ENCODE measurements at regions not wholly inside any gene's neighbourhood (a gene's known extent, or its start where the extent isn't known, plus 50 kb on each side); places are given as distances from the start of the nearest gene placed in this dataset.
A peak's percentile ranks its signal among the peaks of the same experiment; 100 is the strongest.
"Not testable (repeated sequence)": the region's sequence is repeated elsewhere in the genome, so short reads cannot be mapped to it uniquely, and the experiment has no call there.

DNA sequence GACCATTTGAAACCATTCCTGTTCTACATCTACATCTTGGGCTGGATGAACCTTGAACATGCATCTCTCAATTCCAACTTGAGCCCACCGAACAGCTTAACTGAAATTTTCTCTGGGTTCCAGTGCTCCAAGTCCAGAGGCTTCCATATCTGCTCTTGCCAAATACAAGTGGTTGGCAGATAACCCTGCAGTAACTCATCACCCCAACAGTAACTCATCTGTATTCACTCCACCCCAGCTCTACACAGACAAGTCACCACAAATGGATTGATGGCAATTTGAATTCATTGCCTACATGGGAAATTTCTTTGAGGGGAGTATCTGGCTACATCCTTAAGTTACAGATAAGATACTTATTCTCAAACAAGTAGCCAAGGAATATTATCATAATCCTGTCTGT, 502.4 kb upstream of the TNP1 start:
- DNase-seq = no peak

DNA sequence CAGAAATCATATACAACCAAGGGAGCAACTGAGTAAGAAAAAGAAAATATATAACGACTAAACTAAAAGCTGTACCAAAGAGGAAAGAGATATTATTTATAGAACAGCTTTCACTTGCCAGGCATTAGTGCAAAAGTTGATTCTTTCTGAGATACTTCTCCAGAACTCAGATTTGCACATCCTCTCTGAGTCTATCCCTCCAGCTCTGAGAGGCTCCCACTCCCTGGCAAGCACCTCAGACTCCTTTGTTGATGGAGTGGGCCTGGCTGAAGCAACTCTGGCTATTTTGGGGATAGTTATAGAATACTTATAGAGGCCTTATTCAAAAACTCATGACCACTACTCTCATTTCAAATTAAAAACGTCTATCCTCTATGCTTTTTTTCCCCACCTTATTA, 501.6 kb upstream of the TNP1 start:
- DNase-seq = no peak

DNA sequence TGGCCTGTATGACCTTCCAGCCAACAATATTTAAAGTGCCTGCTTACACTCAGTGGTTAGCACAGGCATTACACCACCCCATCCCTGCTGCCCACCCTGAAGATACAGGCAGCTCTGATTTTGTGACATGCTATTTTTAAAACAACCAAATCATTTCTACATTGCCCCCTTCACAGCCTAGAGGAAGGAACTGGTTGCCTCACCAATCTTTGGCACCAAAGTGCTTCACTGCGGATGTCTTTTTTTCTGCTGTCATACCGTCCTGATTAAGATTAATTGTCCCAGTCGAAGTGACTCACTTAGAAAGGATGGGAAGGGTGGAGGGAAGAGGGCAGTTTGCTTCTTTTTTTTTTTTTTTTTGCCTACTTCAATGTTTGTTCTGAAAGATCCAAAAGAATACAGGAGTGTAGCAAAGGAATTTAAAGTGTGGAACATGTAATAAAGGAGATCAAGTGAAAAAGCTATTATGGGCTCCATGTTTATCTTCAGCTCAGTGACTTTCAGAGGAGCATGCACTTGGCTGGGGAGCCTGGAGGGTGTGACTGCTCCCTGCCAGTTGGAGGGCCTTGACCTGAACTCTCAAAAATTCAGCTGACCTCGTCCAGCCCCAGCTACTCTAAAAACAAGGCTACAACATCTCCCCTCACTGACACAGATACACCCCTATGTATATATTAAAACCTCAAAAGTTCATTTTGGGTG, 501.1 kb upstream of the TNP1 start:
- DNase-seq = peak; percentile 96

DNA sequence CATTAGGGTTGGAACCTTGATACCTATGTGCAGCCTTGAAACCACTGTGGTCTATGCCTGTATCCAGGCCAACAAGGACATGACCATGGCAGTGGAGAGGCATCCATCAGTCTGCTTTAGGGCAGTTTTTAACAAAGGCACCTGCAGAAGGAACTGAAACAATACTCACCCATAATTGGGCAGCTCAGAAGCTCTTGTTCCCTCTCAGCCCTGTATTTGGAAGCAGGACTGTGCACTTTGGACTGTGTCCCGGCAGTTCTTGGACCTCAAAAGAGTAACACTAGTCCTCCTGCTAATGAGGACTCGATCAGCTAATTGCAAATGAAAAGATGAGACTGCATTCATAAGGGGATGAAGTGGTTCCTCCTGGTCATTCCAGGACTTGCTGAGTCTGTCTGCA, 500.2 kb upstream of the TNP1 start:
- DNase-seq = no peak

DNA sequence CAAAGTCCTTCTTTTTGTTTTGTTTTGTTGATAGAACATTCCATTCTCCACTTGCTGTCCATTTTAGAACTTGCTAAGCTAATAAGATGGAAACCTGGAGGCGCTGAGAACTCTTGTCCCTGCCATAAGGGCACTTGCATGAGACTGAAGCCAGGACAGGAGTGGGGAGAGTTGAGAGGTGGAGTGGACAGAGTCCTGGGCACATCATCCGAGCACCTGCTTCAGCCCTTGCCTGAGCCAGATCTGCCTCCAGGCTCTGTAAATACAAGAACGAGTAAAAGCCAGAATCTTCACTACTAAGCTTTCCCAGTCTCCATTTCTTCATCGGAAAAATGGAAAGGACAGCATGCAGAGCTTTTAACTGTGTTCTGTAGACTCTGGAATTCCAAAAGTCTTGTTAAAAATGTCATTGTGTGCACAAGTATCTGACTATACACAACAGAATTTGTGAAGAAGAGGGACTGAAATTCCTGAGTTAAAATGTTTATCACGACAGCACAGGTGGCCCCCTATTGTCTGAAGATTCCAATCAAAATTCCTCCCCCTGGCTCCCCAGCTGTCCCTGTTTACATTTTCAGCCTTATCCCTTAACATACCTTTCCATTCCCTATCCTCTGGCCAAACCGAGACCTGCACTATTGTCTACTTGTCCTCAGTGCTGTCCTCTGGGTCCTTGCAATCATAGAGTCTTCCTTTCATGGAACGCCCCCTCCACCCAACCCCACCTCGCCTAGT, 498.2 kb upstream of the TNP1 start:
- DNase-seq = no peak

DNA sequence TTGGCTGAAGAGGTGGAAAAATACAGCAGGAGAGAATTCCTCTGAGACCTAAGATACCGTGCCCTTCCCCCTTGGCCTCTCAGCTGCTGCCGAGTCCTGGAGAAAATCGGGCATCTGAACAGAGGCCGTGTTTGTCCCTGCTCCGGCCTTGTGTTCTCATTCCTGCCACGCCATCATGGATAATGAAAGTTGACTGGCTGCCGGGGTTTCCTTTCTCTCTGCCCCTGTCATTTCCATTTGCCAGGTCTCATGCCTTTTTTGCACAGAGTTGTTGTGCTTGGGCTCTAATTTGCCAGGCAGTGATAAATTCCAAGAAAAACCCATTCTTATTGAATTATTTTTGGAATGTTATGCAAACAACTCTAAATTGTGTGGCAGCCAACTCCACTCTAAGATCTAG, 496.9 kb upstream of the TNP1 start:
- no peak for DNase-seq

DNA sequence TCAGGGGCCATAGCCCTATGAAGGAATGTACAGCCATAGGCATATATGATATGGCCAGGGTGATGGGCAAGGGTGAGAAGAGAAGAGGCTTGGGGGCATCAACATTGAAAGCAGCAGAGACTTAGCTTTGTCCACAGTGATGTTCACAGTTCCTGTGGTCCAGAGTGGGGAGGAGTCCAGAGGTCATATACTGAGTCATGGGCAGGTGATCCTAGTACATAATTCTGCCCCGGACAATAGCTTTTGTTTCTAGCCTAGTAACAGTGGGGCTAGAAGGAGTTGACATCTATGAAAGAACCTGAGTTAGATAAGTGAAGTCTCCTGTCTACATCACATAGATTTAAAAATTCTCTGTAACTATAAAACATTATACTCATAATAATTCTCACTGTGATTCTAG, 496.3 kb upstream of the TNP1 start:
- no peak for DNase-seq

DNA sequence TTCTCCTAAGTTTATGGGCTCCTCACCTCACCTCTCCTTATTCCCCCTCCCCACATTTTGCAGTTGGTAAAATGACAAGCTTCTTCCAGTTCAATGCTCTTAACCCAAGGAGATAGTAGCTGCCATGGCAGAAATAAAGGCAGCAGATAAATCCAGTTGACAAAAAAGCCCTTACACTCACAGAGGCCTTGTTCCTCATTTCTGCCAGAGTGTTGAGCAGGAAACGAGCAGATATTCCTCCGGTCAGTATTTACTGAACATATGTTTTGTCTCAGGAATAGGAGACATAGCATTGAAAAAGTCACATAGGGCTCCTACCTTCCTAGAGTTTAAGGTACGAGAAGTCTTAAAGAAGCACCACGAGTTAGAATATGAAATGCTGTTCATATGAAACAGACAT, 493.7 kb upstream of the TNP1 start:
- DNase-seq = no peak

DNA sequence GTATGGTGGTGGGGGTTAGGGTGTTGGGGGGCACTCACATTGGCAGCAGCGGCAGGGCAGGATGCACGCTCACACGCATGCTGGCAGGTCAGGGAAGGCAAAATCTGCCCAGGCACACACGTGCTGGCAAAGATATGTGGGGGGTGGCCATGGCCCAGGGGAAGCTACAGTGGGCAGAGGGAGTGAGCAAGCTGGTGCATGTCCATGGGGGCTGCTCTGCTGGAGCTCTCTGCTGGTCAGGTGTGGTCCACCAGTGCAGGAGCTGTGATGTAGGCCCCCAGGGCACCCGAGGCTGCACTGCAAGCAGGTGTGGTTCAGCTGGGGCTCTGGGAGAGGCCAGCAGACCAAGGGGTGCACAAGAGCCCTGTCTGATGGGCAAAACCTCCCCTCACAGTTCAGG, 491.5 kb upstream of the TNP1 start:
- DNase-seq = no peak

DNA sequence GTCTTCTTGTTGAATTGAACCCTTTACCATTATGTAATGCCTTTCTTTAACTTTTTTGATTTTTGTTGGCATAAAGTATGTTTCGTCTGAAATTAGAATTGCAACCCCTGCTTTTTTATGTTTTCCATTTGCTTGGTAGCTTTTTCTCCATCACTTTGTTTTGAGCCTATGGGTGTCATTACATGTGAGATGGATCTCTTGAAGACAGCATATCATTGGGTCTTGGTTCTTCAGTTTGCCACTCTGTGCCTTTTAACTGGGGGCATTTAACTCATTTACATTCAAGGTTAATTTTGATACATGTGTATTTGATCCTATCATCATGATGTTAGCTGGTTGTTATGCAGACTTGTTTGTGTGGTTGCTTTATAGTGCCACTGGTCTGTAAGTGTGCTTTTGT, 489.4 kb upstream of the TNP1 start:
- DNase-seq = no peak

DNA sequence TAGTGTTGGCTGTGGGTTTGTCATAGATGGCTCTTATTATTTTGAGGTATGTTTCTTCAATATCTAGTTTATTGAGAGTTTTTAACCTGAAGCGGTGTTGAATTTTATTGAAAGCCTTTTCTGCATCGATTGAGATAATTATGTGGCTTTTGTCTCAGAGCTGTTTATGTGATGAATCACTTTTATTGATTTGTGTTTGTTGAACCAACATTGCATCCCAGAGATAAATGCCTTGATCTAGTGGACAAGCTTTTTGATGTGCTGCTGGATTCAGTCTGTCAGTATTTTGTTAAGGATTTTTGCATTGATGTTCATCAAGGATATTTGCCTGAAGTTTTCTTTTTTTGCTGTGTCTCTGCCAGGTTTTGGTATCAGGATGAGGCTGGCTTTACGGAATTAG, 487.8 kb upstream of the TNP1 start:
- DNase-seq = not testable (repeated sequence)

DNA sequence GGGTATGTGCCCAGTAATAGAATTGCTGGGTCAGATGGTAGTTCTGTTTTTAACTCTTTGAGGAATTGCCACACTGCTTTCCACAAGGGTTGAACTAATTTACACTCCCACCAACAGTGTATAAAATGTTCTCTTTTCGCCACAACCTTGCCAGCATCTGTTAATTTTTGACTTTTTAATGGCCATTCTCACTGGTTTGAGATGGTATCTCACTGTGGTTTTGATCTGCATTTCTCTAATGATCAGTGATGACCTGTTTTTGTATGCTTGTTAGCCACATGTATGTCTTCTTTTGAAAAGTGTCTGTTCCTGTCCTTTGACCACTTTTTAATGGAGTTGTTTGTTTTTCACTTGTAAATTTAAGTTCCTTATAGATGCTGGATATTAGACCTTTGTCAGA, 486.2 kb upstream of the TNP1 start:
- DNase-seq = not testable (repeated sequence)

DNA sequence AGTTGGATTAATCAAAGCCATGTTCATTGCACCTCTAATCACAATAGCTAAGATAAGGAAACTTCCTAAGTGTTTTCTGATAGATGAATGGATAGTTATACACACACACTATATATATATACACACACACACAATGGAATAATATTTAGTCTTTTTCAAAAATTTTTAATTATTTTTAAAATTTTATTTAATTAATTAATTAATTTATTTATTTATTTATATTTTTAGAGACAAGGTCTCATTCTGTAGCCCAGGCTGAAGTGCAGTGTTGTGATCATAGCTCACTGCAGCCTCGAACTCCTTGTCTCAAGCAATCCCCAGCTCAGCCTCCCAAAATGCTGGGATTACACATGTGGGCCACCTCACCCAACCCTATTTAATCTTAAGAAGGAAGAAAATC, 481.0 kb upstream of the TNP1 start:
- DNase-seq = no peak

DNA sequence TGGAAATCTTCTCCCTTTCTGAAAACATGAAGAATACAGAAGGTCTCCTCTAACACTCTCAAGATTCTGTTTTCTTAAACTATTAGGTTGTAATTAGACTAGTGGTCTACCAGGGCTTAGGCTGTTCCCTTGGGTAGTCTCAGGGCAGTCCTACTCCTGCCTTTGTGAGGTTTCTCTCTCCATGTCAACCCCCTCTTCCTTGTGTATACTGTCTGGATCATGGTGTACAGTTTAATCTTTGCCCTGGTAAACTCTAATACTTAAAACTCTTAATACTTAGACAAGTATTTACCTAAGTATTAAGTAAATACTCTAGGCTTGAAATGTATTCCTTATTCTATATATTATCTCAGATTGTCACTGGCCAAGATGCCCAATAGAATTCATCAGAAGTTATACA, 480.3 kb upstream of the TNP1 start:
- DNase-seq = no peak

DNA sequence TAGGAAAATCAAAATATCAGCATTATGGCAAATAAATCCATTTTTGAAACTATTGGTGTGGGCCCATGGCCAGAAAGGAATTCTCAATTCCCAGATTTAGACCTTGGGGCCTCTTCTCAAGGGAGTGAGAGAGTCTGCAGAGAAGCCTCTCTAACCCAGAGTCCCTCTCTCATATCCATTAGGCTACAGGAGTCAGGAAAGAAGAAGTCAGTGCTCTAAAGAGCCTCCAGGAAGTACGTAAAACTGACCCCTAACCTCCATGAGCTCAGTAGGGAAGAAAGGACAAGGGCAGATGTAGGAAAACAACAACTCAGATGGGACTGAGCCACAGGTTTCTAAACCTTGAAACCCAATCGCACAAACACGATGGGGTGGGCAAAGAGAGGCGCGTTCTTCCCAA, 479.9 kb upstream of the TNP1 start:
- DNase-seq = no peak

DNA sequence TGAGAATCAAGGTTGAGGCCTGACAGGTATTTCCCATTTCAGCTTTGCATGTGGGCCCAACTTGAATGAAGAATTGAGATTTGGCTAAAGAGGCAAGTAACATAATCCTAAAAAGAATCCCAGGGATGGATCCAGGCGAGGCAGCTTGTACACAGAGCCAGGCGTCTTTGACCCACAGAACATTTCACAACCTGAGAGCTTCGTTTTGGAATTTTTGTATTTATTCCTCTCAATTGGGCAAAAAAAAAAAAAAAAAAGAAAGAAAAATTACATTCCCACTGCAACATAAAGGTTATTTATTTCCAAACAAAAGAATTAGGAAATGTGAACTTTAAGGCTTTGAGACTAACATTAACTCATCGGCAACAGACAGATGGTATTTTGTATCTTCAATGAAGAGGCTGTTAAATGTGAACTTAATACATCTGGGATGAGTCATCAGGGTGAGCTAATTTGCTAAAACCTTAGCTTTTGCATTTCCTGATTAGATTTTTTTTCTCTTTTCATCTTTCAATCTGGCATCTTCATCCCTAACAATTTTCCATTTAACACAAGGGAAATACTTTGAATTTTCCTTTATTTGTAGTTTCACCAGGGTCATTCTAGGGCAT, 478.5 kb upstream of the TNP1 start:
- DNase-seq = peak; percentile 91

DNA sequence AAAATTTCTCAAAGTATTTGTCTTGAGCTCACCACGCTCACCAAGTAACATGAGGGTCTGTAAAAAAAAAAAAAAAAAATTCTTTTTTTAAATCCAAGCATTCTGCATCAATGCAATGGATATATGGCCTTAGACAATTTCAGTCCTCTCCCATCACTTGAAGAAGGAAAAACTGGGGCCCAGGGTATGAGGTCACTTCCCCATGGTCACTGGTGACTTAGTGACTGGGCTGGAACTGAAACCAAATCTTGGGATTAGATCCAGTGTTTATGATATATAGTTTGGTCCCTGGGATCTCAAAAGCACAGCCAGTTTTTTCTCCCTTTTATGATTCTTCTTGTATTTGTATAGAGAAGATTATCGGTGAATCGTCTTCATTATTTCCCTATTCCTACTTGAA, 477.9 kb upstream of the TNP1 start:
- DNase-seq = no peak

DNA sequence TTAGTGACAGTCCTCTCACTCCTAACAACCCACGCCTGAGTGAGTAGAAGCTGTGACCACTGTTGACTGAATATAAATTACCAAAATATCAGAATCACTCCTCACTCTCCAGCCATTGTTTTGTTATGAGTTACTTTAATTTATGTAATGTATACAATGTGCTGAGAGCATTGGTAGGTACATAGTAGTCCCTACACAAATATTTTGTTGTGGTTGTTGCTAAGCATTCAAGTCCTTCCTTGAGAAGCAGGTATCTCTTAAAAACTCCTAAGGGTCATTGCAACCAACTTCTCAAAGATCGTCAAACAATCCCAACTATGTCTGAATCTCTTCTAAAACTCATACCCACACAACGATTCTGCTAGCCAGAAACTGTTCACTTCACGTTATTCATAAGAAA, 476.8 kb upstream of the TNP1 start:
- DNase-seq = no peak

DNA sequence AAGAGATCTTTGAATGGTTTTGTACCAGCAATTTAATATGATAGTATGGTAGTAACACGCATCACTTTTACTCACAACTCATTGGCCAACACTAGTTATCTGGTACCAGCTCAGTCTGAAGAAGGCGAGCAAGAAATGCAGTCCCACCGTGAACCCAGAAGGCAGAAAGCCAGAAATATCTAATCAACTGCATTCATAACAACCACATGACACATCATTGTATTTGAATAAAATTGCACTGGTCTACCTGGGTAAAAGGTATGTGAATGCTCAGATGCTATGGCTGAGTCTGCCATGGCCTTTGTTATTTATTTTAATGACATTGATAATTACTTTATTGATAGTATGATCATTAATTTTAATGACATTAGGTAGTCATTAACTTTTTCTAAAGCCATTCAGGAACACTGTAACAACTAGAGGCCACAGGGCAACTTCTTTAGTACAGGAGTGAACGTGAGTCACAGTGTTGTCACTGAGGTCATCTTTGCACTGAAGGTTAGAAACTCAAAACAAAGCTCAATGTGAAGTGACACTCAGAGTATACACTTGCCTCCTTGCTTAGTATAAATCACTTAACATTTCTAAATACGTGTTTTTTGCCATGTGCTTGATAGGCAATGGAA, 475.6 kb upstream of the TNP1 start:
- DNase-seq = no peak

DNA sequence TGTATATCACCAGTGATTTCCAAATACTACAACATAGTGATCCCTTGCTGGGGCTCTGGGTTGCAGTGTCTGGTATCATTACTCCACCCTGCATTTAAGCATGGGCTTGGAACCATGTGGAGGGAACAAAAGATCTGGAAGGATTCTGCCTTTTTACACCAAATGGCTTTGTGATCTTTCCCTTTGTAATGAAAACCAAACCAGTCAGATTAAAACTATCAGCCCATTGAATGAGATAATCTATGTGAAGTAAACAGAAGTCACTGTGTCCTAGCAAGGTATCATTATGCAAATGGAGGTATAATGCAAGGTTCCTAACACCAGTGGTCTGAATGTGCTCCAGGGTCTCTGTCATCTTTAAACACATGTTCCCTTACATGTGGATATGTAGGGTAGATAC, 474.7 kb upstream of the TNP1 start:
- DNase-seq = no peak

DNA sequence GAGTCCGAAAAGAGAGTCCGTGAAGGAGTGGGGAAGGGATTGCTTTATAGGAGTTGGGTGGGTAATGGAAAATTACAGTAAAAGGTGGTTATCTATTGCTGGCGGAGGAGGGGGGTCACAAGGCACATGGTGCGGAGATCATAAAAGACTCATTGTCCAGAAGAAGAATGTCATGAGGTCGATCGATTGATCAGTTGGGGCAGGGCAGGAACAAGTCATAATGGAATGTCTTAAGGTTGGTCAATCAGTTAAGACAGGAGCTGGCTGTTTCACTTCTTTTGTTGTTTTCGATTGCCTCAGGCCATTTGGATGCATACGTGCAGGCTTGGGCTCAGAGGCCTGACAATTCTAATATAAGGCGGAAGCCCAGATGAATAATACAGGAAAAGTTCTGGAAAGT, 473.0 kb upstream of the TNP1 start:
- DNase-seq = no peak

DNA sequence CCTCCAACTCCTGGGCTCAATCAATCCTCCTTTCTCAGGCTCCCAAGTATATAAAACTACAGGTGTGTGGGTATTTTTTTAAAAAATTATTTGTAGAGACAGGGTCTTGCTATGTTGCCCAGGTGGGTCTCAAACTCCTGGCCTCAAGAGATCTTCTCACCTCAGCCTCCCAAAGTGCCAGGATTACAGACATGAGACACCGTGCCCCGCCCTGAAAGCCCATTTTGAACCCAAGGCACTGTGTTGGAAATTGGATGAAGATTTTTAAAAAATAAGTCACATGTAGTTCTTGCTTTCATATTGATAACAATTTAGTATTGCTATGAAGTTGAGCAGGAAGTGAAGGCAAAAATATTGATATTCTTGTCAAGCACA, 472.5 kb upstream of the TNP1 start:
- no peak for DNase-seq

DNA sequence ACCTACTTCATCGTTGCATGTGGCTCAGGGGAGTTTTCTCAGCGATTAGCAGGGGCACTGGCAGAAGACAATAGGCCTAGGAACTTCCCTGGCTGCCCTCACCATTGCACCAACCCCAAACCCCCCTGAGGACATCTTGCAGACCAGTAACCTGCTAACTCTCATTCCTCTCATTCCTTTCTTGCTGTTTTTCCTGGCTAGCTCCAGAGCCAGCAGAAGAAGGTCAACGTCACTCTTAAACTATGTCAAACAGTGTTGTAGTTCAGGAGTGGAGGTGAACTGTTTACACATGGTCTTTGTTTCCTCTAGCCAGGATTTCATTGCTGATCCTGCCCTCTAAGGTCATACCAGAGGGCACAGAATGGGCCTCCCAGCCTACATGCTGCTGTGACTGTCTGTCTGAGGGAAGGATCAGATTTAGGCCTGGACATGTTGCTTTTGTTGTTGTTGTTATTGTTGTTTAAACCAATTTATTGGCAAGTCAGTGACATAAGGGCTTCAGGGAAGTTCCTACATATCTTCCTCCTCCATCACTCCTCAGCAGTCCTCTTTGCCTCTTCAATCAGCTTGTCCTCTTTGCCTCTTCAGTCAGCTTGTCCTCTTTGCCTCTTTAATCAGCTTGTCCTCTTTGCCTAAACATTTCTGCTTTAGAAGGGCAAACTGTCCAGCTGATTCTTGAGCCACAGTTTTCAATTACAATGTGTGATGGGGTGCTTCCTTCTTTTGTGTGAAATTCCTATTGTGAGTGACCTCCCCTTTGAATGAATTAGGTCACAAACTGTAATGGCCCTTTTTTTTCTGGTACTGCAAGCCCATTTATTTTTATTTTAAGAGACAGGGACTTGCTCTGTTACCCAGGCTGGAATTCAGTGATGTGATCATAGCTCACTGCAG, 471.9 kb upstream of the TNP1 start:
- DNase-seq = peak; percentile 74

Data from fibroblast of skin of right quadriceps (primary cell).